Bronchial epithelial cell (primary cell): ENCODE measurements at regions not wholly inside any gene's neighbourhood (a gene's known extent, or its start where the extent isn't known, plus 50 kb on each side); places are given as distances from the start of the nearest gene placed in this dataset.

Experiments used
- DNase-seq: peaks from one replicate; pipeline ENCODE4 v3.0.0-alpha.2; 2010; ENCODE audit warnings: low read depth
- FAIRE-seq: peaks from 2 replicates; lab custom pipeline; 2011; peaks lifted over from hg19 to GRCh38; lab: Jason Lieb, UNC
- H3K27me3 ChIP-seq: 2 replicates; pipeline ENCODE4 v1.5.1; 2011; ENCODE audit warnings: low read length; ENCODE audit not compliant: control insufficient read depth, insufficient read depth
- H3K36me3 ChIP-seq: 2 replicates; pipeline ENCODE4 v1.5.1; 2011; ENCODE audit warnings: low read length; ENCODE audit not compliant: control insufficient read depth, insufficient read depth
- H3K4me3 ChIP-seq: 2 replicates; pipeline ENCODE4 v1.5.1; 2011; ENCODE audit warnings: mild to moderate bottlenecking, low read depth, low read length, control low read depth
- TF ChIP-seq, protein P1 (sequence below): IDR thresholded peaks from 2 replicates; pipeline ENCODE4 v1.5.1; 2011; ENCODE audit warnings: mild to moderate bottlenecking, moderate library complexity, low read length, control low read depth, inconsistent platforms; ENCODE audit not compliant: insufficient read depth, severe bottlenecking

DNA sequence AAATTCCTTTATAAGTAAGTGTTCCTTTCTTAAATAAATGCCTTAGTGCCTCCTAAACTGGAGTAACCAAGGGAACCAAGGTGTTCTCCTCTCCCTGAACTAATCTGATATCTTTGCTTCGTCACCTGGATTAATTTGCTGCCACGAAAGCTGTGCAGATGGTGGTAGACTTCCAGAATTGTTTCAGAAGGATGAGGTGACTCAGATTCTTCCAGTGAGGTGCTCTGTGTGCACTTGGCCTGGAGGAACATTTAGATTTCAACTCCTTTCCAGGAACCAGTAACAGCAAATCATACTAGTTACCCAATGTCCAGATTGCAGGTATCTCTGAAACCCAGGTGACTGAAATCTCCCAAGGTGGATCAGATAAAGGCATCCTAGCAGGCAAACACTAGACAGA, 181.9 kb downstream of the FAT3 start:
- TF ChIP-seq, protein P1, sequence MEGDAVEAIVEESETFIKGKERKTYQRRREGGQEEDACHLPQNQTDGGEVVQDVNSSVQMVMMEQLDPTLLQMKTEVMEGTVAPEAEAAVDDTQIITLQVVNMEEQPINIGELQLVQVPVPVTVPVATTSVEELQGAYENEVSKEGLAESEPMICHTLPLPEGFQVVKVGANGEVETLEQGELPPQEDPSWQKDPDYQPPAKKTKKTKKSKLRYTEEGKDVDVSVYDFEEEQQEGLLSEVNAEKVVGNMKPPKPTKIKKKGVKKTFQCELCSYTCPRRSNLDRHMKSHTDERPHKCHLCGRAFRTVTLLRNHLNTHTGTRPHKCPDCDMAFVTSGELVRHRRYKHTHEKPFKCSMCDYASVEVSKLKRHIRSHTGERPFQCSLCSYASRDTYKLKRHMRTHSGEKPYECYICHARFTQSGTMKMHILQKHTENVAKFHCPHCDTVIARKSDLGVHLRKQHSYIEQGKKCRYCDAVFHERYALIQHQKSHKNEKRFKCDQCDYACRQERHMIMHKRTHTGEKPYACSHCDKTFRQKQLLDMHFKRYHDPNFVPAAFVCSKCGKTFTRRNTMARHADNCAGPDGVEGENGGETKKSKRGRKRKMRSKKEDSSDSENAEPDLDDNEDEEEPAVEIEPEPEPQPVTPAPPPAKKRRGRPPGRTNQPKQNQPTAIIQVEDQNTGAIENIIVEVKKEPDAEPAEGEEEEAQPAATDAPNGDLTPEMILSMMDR: no peak
- Histone ChIP-seq H3K36me3 (no peaks in the 10 kb centered on the region), H3K27me3 (no peaks in the 10 kb centered on the region), H3K4me3 (no peak overlapping the region)
- DNase-seq (peak; percentile 20), FAIRE-seq (no peak)

DNA sequence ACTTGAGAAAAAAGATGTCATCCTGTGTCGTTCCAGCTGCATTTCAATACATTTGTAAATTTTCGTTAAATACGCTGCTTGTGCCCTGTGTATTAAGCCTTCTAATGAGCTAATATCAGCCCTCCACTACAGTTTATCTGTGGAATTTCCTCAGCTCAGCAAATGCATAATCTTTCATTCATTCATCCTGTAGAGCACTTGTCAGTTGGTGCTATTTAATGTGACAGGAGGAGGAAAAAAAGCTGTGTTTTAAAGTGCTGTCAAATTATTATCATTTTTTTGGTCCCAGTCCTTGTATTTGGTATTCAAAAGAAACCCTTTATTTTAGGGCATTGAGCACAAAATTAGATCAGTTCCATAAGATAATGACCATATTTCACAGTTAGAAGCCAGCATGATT, 184.7 kb downstream of the FAT3 start:
- no peak overlapping the region for H3K4me3 ChIP-seq
- H3K36me3 ChIP-seq: no peaks in the 10 kb centered on the region
- no peak for FAIRE-seq
- TF ChIP-seq, protein P1: no peak
- no peak for DNase-seq
- H3K27me3 ChIP-seq: no peaks in the 10 kb centered on the region

DNA sequence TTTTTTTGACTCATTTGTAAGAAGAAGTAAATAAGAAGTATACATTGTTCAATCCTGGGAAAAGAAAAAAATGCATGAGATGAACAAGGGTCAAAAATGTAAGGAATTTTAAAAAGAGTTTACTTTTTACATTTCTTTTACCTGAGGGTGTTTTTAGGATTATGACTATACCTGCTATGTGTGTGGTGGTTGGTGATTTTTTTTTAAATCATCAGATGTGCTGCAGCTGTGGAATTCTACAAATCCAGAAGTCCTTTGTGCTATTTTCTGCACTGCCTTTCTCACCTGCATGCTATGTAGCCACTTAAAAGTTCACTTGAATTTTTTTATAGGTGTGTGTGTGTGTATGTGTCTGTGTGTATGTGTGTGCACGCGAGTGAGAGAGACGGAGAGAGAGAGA, 185.3 kb downstream of the FAT3 start:
- Histone ChIP-seq H3K4me3 (no peak overlapping the region), H3K27me3 (no peaks in the 10 kb centered on the region), H3K36me3 (no peaks in the 10 kb centered on the region)
- FAIRE-seq (no peak), DNase-seq (no peak)
- TF ChIP-seq, protein P1: no peak

DNA sequence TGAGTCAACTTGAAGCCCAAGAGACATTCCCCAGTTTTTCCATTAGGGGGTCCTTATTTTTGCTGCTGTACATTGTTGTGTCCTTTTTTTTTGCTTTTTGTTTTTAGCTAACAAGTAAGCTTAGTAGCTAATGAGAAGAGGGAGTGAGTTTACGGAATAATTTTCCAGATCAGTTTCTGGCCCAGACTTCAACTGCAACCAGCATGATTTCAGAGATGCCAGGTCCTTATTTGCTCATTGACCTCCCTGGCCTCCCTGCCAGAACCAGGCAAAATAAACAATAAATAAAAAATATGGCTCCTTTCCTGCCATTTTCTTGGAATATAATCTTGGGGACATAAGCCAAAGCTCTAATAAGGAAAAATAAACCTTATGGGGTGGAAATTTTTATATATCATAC, 185.9 kb downstream of the FAT3 start:
- TF ChIP-seq, protein P1: no peak
- Histone ChIP-seq H3K27me3 (no peaks in the 10 kb centered on the region), H3K36me3 (no peaks in the 10 kb centered on the region), H3K4me3 (no peak overlapping the region)
- no peak for DNase-seq
- FAIRE-seq: no peak

DNA sequence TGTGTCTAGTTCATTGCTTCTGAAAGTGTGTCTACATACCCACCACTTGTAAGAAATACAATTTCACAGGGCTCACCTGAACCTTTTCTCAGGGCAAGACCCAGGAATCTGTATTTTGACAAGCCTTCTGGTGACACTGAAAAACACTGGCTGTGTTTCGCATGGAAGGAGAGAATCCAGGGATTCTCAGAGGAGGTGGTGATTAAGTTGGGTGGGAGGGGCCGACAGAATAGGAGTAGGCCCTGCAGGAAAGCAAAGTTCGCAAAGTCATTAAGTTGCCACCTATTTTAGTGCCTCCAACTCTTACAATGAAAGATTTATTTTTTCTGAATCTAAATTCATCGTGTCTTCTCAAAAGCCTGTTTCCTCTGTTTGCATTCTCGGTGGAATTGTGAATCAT, 186.8 kb downstream of the FAT3 start:
- H3K36me3 ChIP-seq: no peaks in the 10 kb centered on the region
- no peak for DNase-seq
- TF ChIP-seq, protein P1: no peak
- no peaks in the 10 kb centered on the region for H3K27me3 ChIP-seq
- FAIRE-seq: no peak
- H3K4me3 ChIP-seq: no peak overlapping the region

DNA sequence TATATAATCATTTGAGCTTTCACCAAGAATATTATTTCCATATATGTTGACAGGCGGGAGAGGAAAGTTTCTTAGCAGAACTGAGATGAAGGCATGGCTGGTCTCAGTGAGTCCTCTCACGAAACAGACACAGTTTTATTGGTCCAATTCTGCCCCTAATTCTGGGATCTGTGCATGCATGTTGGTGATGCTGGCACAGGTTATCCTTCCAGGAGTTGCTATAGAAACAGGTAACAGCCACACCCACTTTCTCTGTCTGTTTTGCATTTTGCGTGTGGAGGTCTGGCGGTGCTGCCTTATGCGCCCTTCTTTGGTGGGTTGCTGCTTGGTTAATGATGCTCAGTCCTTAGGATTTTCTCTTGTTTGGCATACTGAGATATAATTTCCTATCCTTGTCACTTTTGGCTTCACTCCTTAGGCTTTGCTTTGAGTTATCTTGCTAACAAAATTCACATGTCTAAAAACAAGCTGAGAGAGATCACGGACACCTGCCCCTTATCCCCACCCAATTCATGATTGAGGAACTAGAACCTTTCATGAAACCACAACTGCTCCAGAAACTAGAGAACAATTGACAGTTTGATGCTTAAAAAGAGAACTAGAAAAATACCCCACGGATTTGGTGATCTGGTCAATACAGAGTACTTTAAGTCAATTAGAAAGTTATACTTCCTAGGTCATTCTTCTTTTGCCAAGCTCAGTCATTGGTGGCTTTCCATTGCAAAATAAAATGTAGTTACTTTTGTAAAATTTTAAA, 189.3 kb downstream of the FAT3 start:
- DNase-seq: no peak
- no peak for FAIRE-seq
- no peaks in the 10 kb centered on the region for H3K27me3 ChIP-seq
- H3K36me3 ChIP-seq: no peaks in the 10 kb centered on the region
- H3K4me3 ChIP-seq: no peak overlapping the region
- TF ChIP-seq, protein P1: no peak
